Psoas muscle (tissue), 7 donors: ENCODE measurements at regions not wholly inside any gene's neighbourhood (a gene's known extent, or its start where the extent isn't known, plus 50 kb on each side); places are given as distances from the start of the nearest gene placed in this dataset.
A peak's percentile ranks its signal among the peaks of the same experiment; 100 is the strongest.

Experiments used
- ATAC-seq, 4 donors: fragments of 200-7000 bp; cut with Tn5 transposase; one replicate each; pipeline ENCODE4 v1.9.1; 2020; ENCODE audit warnings: moderate library complexity in 3 of 4, mild to moderate bottlenecking in 2 of 4
- DNase-seq, 2 donors: peaks; one replicate each; pipeline ENCODE4 v3.0.0-alpha.2; 2020
- H3K27ac ChIP-seq: fragments of 200-600 bp; one replicate; pipeline ENCODE4 v1.8.0; 2022
- H3K27me3 ChIP-seq, 3 donors: fragments of 200-600 bp in 1 of 3; one replicate each; pipeline versions ENCODE4 v1.6.1 to v1.8.0; 2013 to 2022; ENCODE audit warnings: low read length in 2 of 3, mild to moderate bottlenecking in 2 of 3, moderate library complexity in 1 of 3; ENCODE audit not compliant: insufficient read depth in 3 of 3
- H3K36me3 ChIP-seq, 2 donors: fragments of 200-600 bp in 1 of 2; one replicate each; pipeline versions ENCODE4 v1.6.1 to v1.8.0; 2013 to 2022; ENCODE audit warnings: low read depth in 1 of 2, mild to moderate bottlenecking in 1 of 2, moderate library complexity in 1 of 2; ENCODE audit not compliant: insufficient read depth in 1 of 2
- H3K4me1 ChIP-seq: fragments of 200-600 bp; one replicate; pipeline ENCODE4 v1.8.0; 2022
- H3K4me3 ChIP-seq: fragments of 200-600 bp; one replicate; pipeline ENCODE4 v1.8.0; 2022; ENCODE audit warnings: mild to moderate bottlenecking
- H3K9me3 ChIP-seq: fragments of 200-600 bp; one replicate; pipeline ENCODE4 v1.8.0; 2022
- CTCF ChIP-seq: fragments of 200-600 bp; IDR thresholded peaks from one replicate; pipeline ENCODE4 v1.8.0; 2022; ENCODE audit warnings: antibody characterized with exemption
- WGBS, 3 donors: extraction: QIAGEN DNeasy Blood & Tissue Kit; methylation state at CpG; one replicate each; pipeline versions ENCODE4 v1.1.6 to v1.1.7; 2013; 5-methylcytosine and 5-hydroxymethylcytosine counted together
- intact Hi-C, 2 donors: fragments of 100-400 bp; cut with DNase I; formaldehyde crosslinking; loops; one replicate each; pipeline versions ENCODE4 v1.11.0 to v1.14.2; 2022
- donor health status: healthy with polysubstance abuse.
- donor health status: DM: no; HTN: no; CAD: no; lungs with moderate emphysema.
- donor health status: Bipolar disorder and iron deficiency.
- donor health status: healthy.
- donor health status: DM: yes; HTN: yes; CAD: no.
- donor health status: DM: no; HTN: no; CAD: no.
- donor health status: DM: yes; HTN: yes; CAD: no.

- Histone ChIP-seq H3K27ac (no peak overlapping the region), H3K4me1 (no peaks in the 10 kb centered on the region), H3K9me3 (no peaks in the 10 kb centered on the region), H3K4me3 (no peak overlapping the region), H3K36me3 (no peaks in the 10 kb centered on the region), H3K27me3 (peaks cover 0 to 2% (median 0%) of the 10 kb centered on the region in 3 donors)
- no peak for TF ChIP-seq CTCF
- DNase-seq, result no peak
- no peak for ATAC-seq
- intact Hi-C loops, result no loop called here
- 61 to 68% (median 66%) methylated on average over 2 of the region's 2 CpGs for WGBS, 3 donors
Observed at GRCh38 chr2:114118088-114118487, 228.2 kb downstream of the ACTR3 start.

GRCh38 chr2:114119862-114120261, 230.0 kb downstream of the ACTR3 start:
- peaks cover 0 to 2% (median 0%) of the 10 kb centered on the region in 3 donors for H3K27me3 ChIP-seq
- H3K4me1 ChIP-seq, result no peaks in the 10 kb centered on the region
- H3K36me3 ChIP-seq, result no peaks in the 10 kb centered on the region
- no peak overlapping the region for H3K4me3 ChIP-seq
- peak in 1 of 4 donors; percentile 78 for ATAC-seq
- intact Hi-C loops, result no loop called here
- no peak for TF ChIP-seq CTCF
- no peaks in the 10 kb centered on the region for H3K9me3 ChIP-seq
- DNase-seq, result no peak
- H3K27ac ChIP-seq, result no peak overlapping the region
- 77 to 80% (median 79%) methylated on average over 7 of the region's 7 CpGs for WGBS, 3 donors

- Histone ChIP-seq H3K27ac (no peak overlapping the region), H3K4me3 (no peak overlapping the region), H3K9me3 (no peaks in the 10 kb centered on the region), H3K4me1 (no peaks in the 10 kb centered on the region), H3K36me3 (no peaks in the 10 kb centered on the region), H3K27me3 (no peaks in the 10 kb centered on the region)
- DNase-seq, result no peak
- no peak for ATAC-seq
- intact Hi-C loops, result no loop called here
- WGBS, 3 donors, result 39 to 48% (median 46%) methylated on average over 10 of the region's 10 CpGs
- no peak for TF ChIP-seq CTCF
Observed at GRCh38 chr2:114122930-114123329, 233.0 kb downstream of the ACTR3 start.

- intact Hi-C loops, result no loop called here
- Histone ChIP-seq H3K27ac (no peak overlapping the region), H3K27me3 (no peaks in the 10 kb centered on the region), H3K4me3 (no peak overlapping the region), H3K9me3 (no peaks in the 10 kb centered on the region), H3K36me3 (no peaks in the 10 kb centered on the region), H3K4me1 (no peaks in the 10 kb centered on the region)
- WGBS, 3 donors, result 67 to 70% (median 70%) methylated on average over 3 of the region's 3 CpGs
- DNase-seq, result no peak
- no peak for ATAC-seq
- TF ChIP-seq CTCF, result no peak
Observed at GRCh38 chr2:114123925-114124324, 234.0 kb downstream of the ACTR3 start.

GRCh38 chr2:114127372-114127771, 237.5 kb downstream of the ACTR3 start:
- DNase-seq, result no peak
- no peaks in the 10 kb centered on the region for H3K4me1 ChIP-seq
- H3K4me3 ChIP-seq, result no peak overlapping the region
- intact Hi-C loops, result no loop called here
- no peak for TF ChIP-seq CTCF
- no peaks in the 10 kb centered on the region for H3K36me3 ChIP-seq
- no peaks in the 10 kb centered on the region for H3K27me3 ChIP-seq
- no peak for ATAC-seq
- no peaks in the 10 kb centered on the region for H3K9me3 ChIP-seq
- WGBS, 3 donors, result 52 to 63% (median 55%) methylated on average over 2 of the region's 2 CpGs
- no peak overlapping the region for H3K27ac ChIP-seq
